HepG2 (cell line): ENCODE measurements at regions not wholly inside any gene's neighbourhood (a gene's known extent, or its start where the extent isn't known, plus 50 kb on each side); places are given as distances from the start of the nearest gene placed in this dataset.
A peak's percentile ranks its signal among the peaks of the same experiment; 100 is the strongest.

Experiments used
- ATAC-seq: fragments of 200-7000 bp; cut with Tn5 transposase; 3 replicates; pipeline ENCODE4 v1.9.1; 2020; ENCODE audit warnings: mild to moderate bottlenecking, moderate library complexity
- BruUV-seq: library from RNA; stranded (reverse); fragments of 400-500 nt; replicated peaks from 2 replicates; lab custom pipeline; 2021; lab: Mats Ljungman, UMichigan
- CTCF ChIA-PET: fragments of 300-600 bp; formaldehyde crosslinking; extraction: SDS; loops from one replicate; lab custom pipeline; 2021; ENCODE audit warnings: low total read pairs, inconsistent platforms, low intra/inter-chr PET ratio; lab: Yijun Ruan, JAX
- POLR2A ChIA-PET: fragments of 350-600 bp; sonication (Branson Sonifier 250); formaldehyde crosslinking; loops from one replicate; lab custom pipeline; 2020; ENCODE audit warnings: antibody characterized with exemption, inconsistent platforms; lab: Yijun Ruan, JAX
- DNase-seq: peaks from one replicate; pipeline ENCODE4 v3.0.0-alpha.2; 2015; ENCODE audit warnings: low spot score
- FAIRE-seq: peaks from 3 replicates; lab custom pipeline; 2011; peaks lifted over from hg19 to GRCh38; lab: Jason Lieb, UNC
- H2AFZ ChIP-seq: one replicate; pipeline ENCODE4 v1.6.1; 2011; ENCODE audit warnings: low read length, inconsistent platforms
- H3K27ac ChIP-seq: fragments of 300-600 bp; 3 replicates; pipeline ENCODE4 v1.8.0; 2011; ENCODE audit warnings: mixed run types, mild to moderate bottlenecking, mixed read lengths, low read length, inconsistent platforms; ENCODE audit not compliant: insufficient read depth; ENCODE audit errors: extremely low read length
- H3K27me3 ChIP-seq, 2 experiments: fragments of 200-600 bp in 1 of 2; 2 replicates in 1 of 2; 3 replicates in 1 of 2; pipeline versions ENCODE4 v1.6.0 to v1.8.0; 2011; ENCODE audit warnings: low read length in 2 of 2, mild to moderate bottlenecking in 2 of 2, moderate library complexity in 2 of 2, inconsistent platforms in 1 of 2; ENCODE audit not compliant: insufficient read depth in 2 of 2, control insufficient read depth in 1 of 2
- H3K36me3 ChIP-seq, 2 experiments: fragments of 200-600 bp in 1 of 2; replicated peaks in 1 of 2; 2 replicates in 1 of 2; 3 replicates in 1 of 2; pipeline versions ENCODE4 v1.5.1 to v1.8.0; 2011; ENCODE audit warnings: low read length in 2 of 2, inconsistent platforms in 1 of 2; ENCODE audit not compliant: insufficient read depth in 2 of 2, control insufficient read depth in 1 of 2
- H3K4me1 ChIP-seq: 2 replicates; pipeline ENCODE4 v1.5.1; 2012; ENCODE audit warnings: low read length, inconsistent platforms; ENCODE audit not compliant: insufficient read depth
- H3K4me2 ChIP-seq: 2 replicates; pipeline ENCODE4 v1.6.0; 2011; ENCODE audit warnings: low read depth, low read length, inconsistent platforms
- H3K4me3 ChIP-seq, 3 experiments: fragments of 200-600 bp in 1 of 3; sonication (generic), shearing (Covaris generic) in 1 of 3; replicated peaks in 1 of 3; 2 replicates each; pipeline ENCODE4 v1.5.1; 2011 to 2016; ENCODE audit warnings: low read length in 3 of 3, inconsistent platforms in 2 of 3, low read depth in 2 of 3, mild to moderate bottlenecking in 2 of 3, control low read depth in 1 of 3, mixed read lengths in 1 of 3; ENCODE audit not compliant: insufficient read depth in 1 of 3
- H3K79me2 ChIP-seq: one replicate; pipeline ENCODE4 v1.6.1; 2011; ENCODE audit warnings: low read length, inconsistent platforms; ENCODE audit not compliant: insufficient read depth
- H3K9ac ChIP-seq: 2 replicates; pipeline ENCODE4 v1.6.0; 2011; ENCODE audit warnings: mild to moderate bottlenecking, low read depth, low read length, inconsistent platforms; ENCODE audit not compliant: insufficient read depth
- H3K9me3 ChIP-seq: 2 replicates; pipeline ENCODE4 v1.5.1; 2012; ENCODE audit warnings: mild to moderate bottlenecking, low read length
- H4K20me1 ChIP-seq: 2 replicates; pipeline ENCODE4 v1.6.0; 2011; ENCODE audit warnings: inconsistent platforms, mild to moderate bottlenecking, low read length, moderate library complexity; ENCODE audit not compliant: insufficient read depth
- AFF4 ChIP-seq: sonication (generic); formaldehyde crosslinking; IDR thresholded peaks from 2 replicates; pipeline ENCODE4 v1.4.0; 2020; ENCODE audit warnings: missing genetic modification reagents
- HIC2 ChIP-seq: sonication (generic); formaldehyde crosslinking; IDR thresholded peaks from 2 replicates; pipeline ENCODE4 v1.9.0; 2022; ENCODE audit warnings: low read depth, missing genetic modification reagents
- IKZF4 ChIP-seq: sonication (generic); formaldehyde crosslinking; IDR thresholded peaks from 2 replicates; pipeline ENCODE4 v1.5.1; 2020; ENCODE audit warnings: borderline replicate concordance, mild to moderate bottlenecking, low read depth, missing genetic modification reagents; ENCODE audit errors: not compliant biosample characterization
- PPARG ChIP-seq: conservative IDR thresholded peaks from 2 replicates; pipeline ENCODE4 v1.6.1; 2016; ENCODE audit warnings: missing biosample characterization, missing genetic modification reagents
- SAFB2 ChIP-seq: sonication (generic); formaldehyde crosslinking; IDR thresholded peaks from 2 replicates; pipeline ENCODE4 v1.5.1; 2020; ENCODE audit warnings: missing genetic modification reagents, low read depth, mild to moderate bottlenecking, borderline replicate concordance
- ZFX ChIP-seq: sonication (generic); formaldehyde crosslinking; IDR thresholded peaks from 2 replicates; pipeline ENCODE4 v1.4.0; 2020; ENCODE audit warnings: mild to moderate bottlenecking, low read depth, missing genetic modification reagents, moderate library complexity
- ZNF136 ChIP-seq: sonication (generic); formaldehyde crosslinking; IDR thresholded peaks from 2 replicates; pipeline ENCODE4 v1.8.1; 2022; ENCODE audit warnings: low read depth, mild to moderate bottlenecking, moderate library complexity, missing genetic modification reagents
- ZNF33A ChIP-seq: sonication (generic); formaldehyde crosslinking; IDR thresholded peaks from 2 replicates; pipeline ENCODE4 v1.5.1; 2020; ENCODE audit warnings: missing genetic modification reagents, mild to moderate bottlenecking, moderate library complexity, borderline replicate concordance
- ZNF44 ChIP-seq: sonication (generic); formaldehyde crosslinking; IDR thresholded peaks from 2 replicates; pipeline ENCODE4 v1.5.1; 2020; ENCODE audit warnings: mild to moderate bottlenecking, missing genetic modification reagents
- ZNF598 ChIP-seq: sonication (generic); formaldehyde crosslinking; IDR thresholded peaks from 2 replicates; pipeline ENCODE4 v1.5.1; 2020; ENCODE audit warnings: mild to moderate bottlenecking, missing genetic modification reagents, borderline replicate concordance
- ZNF687 ChIP-seq: sonication (generic); formaldehyde crosslinking; IDR thresholded peaks from 2 replicates; pipeline ENCODE4 v1.5.1; 2020; ENCODE audit warnings: mild to moderate bottlenecking, missing genetic modification reagents, moderate library complexity
- ZNF704 ChIP-seq: sonication (generic); formaldehyde crosslinking; IDR thresholded peaks from 2 replicates; pipeline ENCODE4 v1.8.1; 2023; ENCODE audit warnings: mild to moderate bottlenecking, inconsistent platforms, moderate library complexity, missing genetic modification reagents, borderline replicate concordance
- WGBS: methylation state at CpG from one replicate; pipeline ENCODE4 v1.1.6; 2017; ENCODE audit warnings: low lambda C conversion rate; 5-methylcytosine and 5-hydroxymethylcytosine counted together
- in situ Hi-C: cut with HindIII; loops from 2 replicates; pipeline ENCODE4 v1.10.0; 2017; ENCODE audit warnings: low pct_unique_long_range_greater_than_20kb; ENCODE audit not compliant: extremely low pct_ligation_motif_present
- intact Hi-C: fragments of 100-400 bp; cut with micrococcal nuclease; formaldehyde crosslinking; loops from one replicate; pipeline ENCODE4 v1.10.0; 2022; ENCODE audit not compliant: unreplicated experiment

GRCh38 chr9:134215420-134215698 is 51.0 kb upstream of the RNU6ATAC start:
- FAIRE-seq (no peak), ATAC-seq (no peak; the same call in 2 of the 3 replicates), DNase-seq (no peak)
- peak overlapping the region; percentile 14 for H3K27ac ChIP-seq
- in situ Hi-C loops: loop anchor here (5.0 kb wide), 1 partner anchor 38 kb away; no protein-coding TSS in a partner anchor
- BruUV-seq: no TSS peak
- peak overlapping the region; percentile 85 for H3K4me2 ChIP-seq
- peaks cover 4 to 7% of the 10 kb centered on the region in 2 experiments; a peak in 4 of 5 replicates for H3K27me3 ChIP-seq
- WGBS: 45% methylated on average over 4 of the region's 7 CpGs
- ChIA-PET POLR2A (interaction anchor here (0.7 kb wide), 1 partner anchor 113 kb away, joined by 3 read pairs; no protein-coding TSS in a partner anchor), CTCF (no interaction called here)
- no peaks in the 10 kb centered on the region for H3K36me3 ChIP-seq
- H3K4me3 ChIP-seq: peak overlapping the region; percentile 17 to 67 (median 27); a peak in 5 of 6 replicates
- intact Hi-C loops: loop anchor here (5.0 kb wide), 1 partner anchor 43 kb away; no protein-coding TSS in a partner anchor
- H3K9me3 ChIP-seq: no peaks in the 10 kb centered on the region
- no peak overlapping the region for H2AFZ ChIP-seq
- no peaks in the 10 kb centered on the region for H4K20me1 ChIP-seq
- H3K9ac ChIP-seq: 0 out of 2 replicates have a peak overlapping the region, but pooled peaks have one; percentile 30
- H3K79me2 ChIP-seq: no peaks in the 10 kb centered on the region
- peaks cover 56% of the 10 kb centered on the region for H3K4me1 ChIP-seq
- TF ChIP-seq IKZF4 (CRISPR knock-in tag): peak; percentile 9
- TF ChIP-seq SAFB2 (CRISPR knock-in tag): peak; percentile 39; the same call in 1 of the 2 replicates
- TF ChIP-seq ZNF33A: no peak
- peak; percentile 56 for TF ChIP-seq ZFX (CRISPR knock-in tag)
- TF ChIP-seq AFF4: no peak
- TF ChIP-seq ZNF704 (CRISPR knock-in tag): 0 out of 2 replicates have a peak, but pooled peaks have one; percentile 38
- peak; percentile 43 for TF ChIP-seq ZNF687 (CRISPR knock-in tag)
- TF ChIP-seq HIC2 (CRISPR knock-in tag): 0 out of 2 replicates have a peak, but pooled peaks have one; percentile 24
- TF ChIP-seq ZNF136 (CRISPR knock-in tag): no peak
- 0 out of 2 replicates have a peak, but pooled peaks have one; percentile 28 for TF ChIP-seq ZNF598 (CRISPR knock-in tag)
- TF ChIP-seq PPARG (CRISPR knock-in tag): no peak
- TF ChIP-seq ZNF44 (CRISPR knock-in tag): 0 out of 2 replicates have a peak, but pooled peaks have one; percentile 31
